ENCODE measurements at regions not wholly inside any gene's neighbourhood (a gene's known extent, or its start where the extent isn't known, plus 50 kb on each side); places are given as distances from the start of the nearest gene placed in this dataset.

- Histone ChIP-seq H4K91ac (ENCODE audit: insufficient read length, low read depth, low read length) (no peak overlapping the region), H3K56ac (ENCODE audit: insufficient read length, low read depth, low read length) (no peak overlapping the region), H4K8ac (replicated peaks; ENCODE audit: insufficient read length, low read depth, low read length) (no peak overlapping the region), H3T11ph (ENCODE audit: low read length) (no peak overlapping the region), H2BK5ac (ENCODE audit: insufficient read length, low read length) (no peak overlapping the region), H3K9ac (ENCODE audit: extremely low read depth, insufficient read length, low read length) (no peak overlapping the region), H3K27ac (ENCODE audit: insufficient read length, low read depth, low read length) (no peak overlapping the region), H3K4me2 (ENCODE audit: insufficient read depth, insufficient read length, low read length) (no peak overlapping the region), H3K9me3 (ENCODE audit: control insufficient read depth, low read depth, low read length) (no peaks in the 10 kb centered on the region), H3K79me2 (ENCODE audit: insufficient read depth, low read length) (no peaks in the 10 kb centered on the region), H4K5ac (ENCODE audit: insufficient read length, low read depth, low read length) (no peak overlapping the region), H2AK5ac (ENCODE audit: insufficient read length, low read length) (no peak overlapping the region), H2BK12ac (ENCODE audit: insufficient read length, low read depth, low read length) (no peak overlapping the region), H3K79me1 (ENCODE audit: insufficient read depth, low read depth, low read length, poor library complexity, severe bottlenecking) (no peaks in the 10 kb centered on the region), H3K27me3 (ENCODE audit: insufficient read depth, low read length) (no peaks in the 10 kb centered on the region), H3K4me1 (ENCODE audit: insufficient read depth, low read length) (no peaks in the 10 kb centered on the region), H2BK120ac (ENCODE audit: low read depth, low read length, poor library complexity, severe bottlenecking) (no peak overlapping the region), H3K23ac (ENCODE audit: insufficient read length, low read depth, low read length) (no peak overlapping the region), H2BK15ac (ENCODE audit: low read depth, low read length) (no peak overlapping the region), H2BK20ac (ENCODE audit: low read depth, low read length, poor library complexity, severe bottlenecking) (no peak overlapping the region), H3K23me2 (ENCODE audit: insufficient read length, low read depth, low read length, poor library complexity, severe bottlenecking) (no peaks in the 10 kb centered on the region), H3K14ac (ENCODE audit: insufficient read depth, low read length) (no peak overlapping the region), H3K4ac (ENCODE audit: low read depth, low read length) (no peak overlapping the region), H3K18ac (ENCODE audit: insufficient read length, low read depth, low read length) (no peak overlapping the region), H2AFZ (ENCODE audit: low read length) (no peak overlapping the region), H4K20me1 (ENCODE audit: control insufficient read depth, insufficient read depth, insufficient read length) (no peaks in the 10 kb centered on the region)
- Mint-ChIP-seq H3K27ac (no peak overlapping the region), H3K9me3 (peaks cover 3 to 8% of the 10 kb centered on the region in 2 experiments; a peak in 4 of 5 replicates), H3K4me1 (no peaks in the 10 kb centered on the region), H3K36me3 (ENCODE audit: insufficient read depth in 1 of 3, low read depth in 3 of 3) (peaks cover 0 to 11% (median 3%) of the 10 kb centered on the region in 3 experiments; a peak in 2 of 7 replicates), H3K4me3 (no peak overlapping the region), H3K27me3 (ENCODE audit: low read depth) (peaks cover 1% of the 10 kb centered on the region; the same call in 1 of the 2 replicates)
- TF ChIP-seq CTCF (conservative IDR thresholded peaks at IDR 0.05), result no peak
- no peak for DNase-seq
Observed at GRCh38 chr13:87147076-87147475, 524.1 kb upstream of the SLITRK5 start.

Measured in H9 (cell line).